Endodermal cell (in vitro differentiated cells): ENCODE measurements at regions not wholly inside any gene's neighbourhood (a gene's known extent, or its start where the extent isn't known, plus 50 kb on each side); places are given as distances from the start of the nearest gene placed in this dataset.
A peak's percentile ranks its signal among the peaks of the same experiment; 100 is the strongest.

Experiments
- DNase-seq: peaks from one replicate; pipeline ENCODE4 v3.0.0-alpha.2; 2017
- H3K27ac ChIP-seq: 2 replicates; pipeline ENCODE4 v1.5.1; 2013; ENCODE audit warnings: mild to moderate bottlenecking, low read depth, low read length, moderate library complexity
- H3K27me3 ChIP-seq: 2 replicates; pipeline ENCODE4 v1.6.1; 2013; ENCODE audit warnings: mild to moderate bottlenecking, low read length, moderate library complexity; ENCODE audit not compliant: insufficient read depth, control insufficient read depth, poor library complexity, severe bottlenecking
- H3K36me3 ChIP-seq: 2 replicates; pipeline ENCODE4 v1.7.0; 2013; ENCODE audit warnings: mild to moderate bottlenecking, low read length, moderate library complexity; ENCODE audit not compliant: control insufficient read depth, insufficient read depth
- H3K4me1 ChIP-seq: one replicate; pipeline ENCODE4 v1.7.0; 2013; ENCODE audit warnings: low read length; ENCODE audit not compliant: control insufficient read depth, insufficient read depth
- H3K4me3 ChIP-seq: 2 replicates; pipeline ENCODE4 v1.5.1; 2013; ENCODE audit warnings: mild to moderate bottlenecking, low read length, moderate library complexity
- H3K9ac ChIP-seq: 2 replicates; pipeline ENCODE4 v1.6.1; 2013; ENCODE audit warnings: mild to moderate bottlenecking, low read length, moderate library complexity; ENCODE audit not compliant: poor library complexity, severe bottlenecking; ENCODE audit errors: extremely low read depth
- H3K9me3 ChIP-seq: 2 replicates; pipeline ENCODE4 v1.6.1; 2013; ENCODE audit warnings: mild to moderate bottlenecking, low read length, moderate library complexity; ENCODE audit not compliant: control insufficient read depth
- H3K27ac Mint-ChIP-seq: 2 replicates; pipeline ENCODE4 v1.8.0; 2020; ENCODE audit warnings: mixed read lengths
- H3K27me3 Mint-ChIP-seq: 2 replicates; pipeline ENCODE4 v1.8.0; 2021; ENCODE audit warnings: mild to moderate bottlenecking, mixed read lengths; ENCODE audit not compliant: insufficient read depth
- H3K36me3 Mint-ChIP-seq: 2 replicates; pipeline ENCODE4 v1.8.0; 2020; ENCODE audit warnings: low read depth, mixed read lengths
- H3K4me1 Mint-ChIP-seq: 2 replicates; pipeline ENCODE4 v1.8.0; 2020; ENCODE audit warnings: mixed read lengths
- H3K4me3 Mint-ChIP-seq: 2 replicates; pipeline ENCODE4 v1.8.0; 2020; ENCODE audit warnings: mild to moderate bottlenecking, moderate library complexity, mixed read lengths
- H3K9me3 Mint-ChIP-seq: 2 replicates; pipeline ENCODE4 v1.8.0; 2020; ENCODE audit warnings: mild to moderate bottlenecking, mixed read lengths
- CTCF ChIP-seq: fragments of 200-600 bp; sonication (generic); conservative IDR thresholded peaks from 2 replicates; pipeline ENCODE4 v1.5.0; 2021; ENCODE audit warnings: antibody characterized with exemption, mild to moderate bottlenecking
- whole genome bisulfite sequencing, 2 experiments: methylation state at CpG; one replicate each; pipeline versions ENCODE4 v1.1.5 to v1.1.7; 2013; ENCODE audit warnings: missing lambda C conversion rate in 2 of 2, mixed read lengths in 1 of 2; ENCODE audit not compliant: insufficient coverage in 1 of 2, insufficient read length in 1 of 2; 5-methylcytosine and 5-hydroxymethylcytosine counted together

GRCh38 chr21:35127851-35128250, 78.7 kb upstream of the RUNX1 start:
- no peak overlapping the region for H3K9ac ChIP-seq
- Mint-ChIP-seq H3K36me3 (no peaks in the 10 kb centered on the region), H3K9me3 (peaks cover 12% of the 10 kb centered on the region), H3K27ac (no peak overlapping the region), H3K4me1 (no peaks in the 10 kb centered on the region), H3K4me3 (no peak overlapping the region), H3K27me3 (peaks cover 2% of the 10 kb centered on the region)
- H3K9me3 ChIP-seq: peaks cover 11% of the 10 kb centered on the region
- WGBS, 2 experiments: 86 to 90% methylated on average over 1 of the region's 2 CpGs
- H3K27ac ChIP-seq: no peak overlapping the region
- no peaks in the 10 kb centered on the region for H3K27me3 ChIP-seq
- DNase-seq: no peak
- TF ChIP-seq CTCF: no peak
- no peaks in the 10 kb centered on the region for H3K36me3 ChIP-seq
- no peak overlapping the region for H3K4me3 ChIP-seq
- no peaks in the 10 kb centered on the region for H3K4me1 ChIP-seq

- no peaks in the 10 kb centered on the region for H3K36me3 ChIP-seq
- H3K27ac Mint-ChIP-seq: no peak overlapping the region
- no peaks in the 10 kb centered on the region for H3K4me1 ChIP-seq
- peaks cover 12% of the 10 kb centered on the region for H3K9me3 Mint-ChIP-seq
- no peak overlapping the region for H3K4me3 Mint-ChIP-seq
- H3K9ac ChIP-seq: no peak overlapping the region
- peaks cover 2% of the 10 kb centered on the region for H3K27me3 Mint-ChIP-seq
- H3K4me3 ChIP-seq: no peak overlapping the region
- 84 to 92% methylated on average over 6 of the region's 6 CpGs for WGBS, 2 experiments
- no peak for DNase-seq
- peaks cover 11% of the 10 kb centered on the region for H3K9me3 ChIP-seq
- no peak overlapping the region for H3K27ac ChIP-seq
- TF ChIP-seq CTCF: no peak
- no peaks in the 10 kb centered on the region for H3K36me3 Mint-ChIP-seq
- peaks cover 2% of the 10 kb centered on the region for H3K4me1 Mint-ChIP-seq
- no peaks in the 10 kb centered on the region for H3K27me3 ChIP-seq
Measured at GRCh38 chr21:35127026-35127425, 77.9 kb upstream of the RUNX1 start.

- 79 to 90% methylated on average over 3 to 4 of the region's 4 CpGs for WGBS, 2 experiments
- peaks cover 16% of the 10 kb centered on the region for H3K4me1 Mint-ChIP-seq
- H3K4me3 Mint-ChIP-seq: no peak overlapping the region
- Histone ChIP-seq H3K27me3 (no peaks in the 10 kb centered on the region), H3K4me3 (no peak overlapping the region), H3K9ac (no peak overlapping the region), H3K36me3 (no peaks in the 10 kb centered on the region), H3K4me1 (peaks cover 10% of the 10 kb centered on the region), H3K27ac (no peak overlapping the region), H3K9me3 (no peaks in the 10 kb centered on the region)
- H3K9me3 Mint-ChIP-seq: peaks cover 8% of the 10 kb centered on the region
- peak; percentile 68 for TF ChIP-seq CTCF
- peaks cover 1% of the 10 kb centered on the region for H3K27me3 Mint-ChIP-seq
- H3K36me3 Mint-ChIP-seq: no peaks in the 10 kb centered on the region
- peak; percentile 74 for DNase-seq
- peak overlapping the region; percentile 18 for H3K27ac Mint-ChIP-seq
Measured at GRCh38 chr21:35120631-35121180, 71.6 kb upstream of the RUNX1 start.
